ENCODE measurements at regions not wholly inside any gene's neighbourhood (a gene's known extent, or its start where the extent isn't known, plus 50 kb on each side); places are given as distances from the start of the nearest gene placed in this dataset.

GRCh38 chr3:146777941-146778340 lies 172.8 kb upstream of the PLSCR5 start:
- no peak overlapping the region for H2AFZ ChIP-seq (ENCODE audit: low read depth)
- ChIA-PET POLR2A (no interaction called here), CTCF (interaction anchor here (1.0 kb wide), 1 partner anchor 75 kb away, joined by 3 read pairs; no protein-coding TSS in a partner anchor)
- H3K9ac ChIP-seq = no peak overlapping the region
- H3K79me2 ChIP-seq (ENCODE audit: insufficient read depth) = no peaks in the 10 kb centered on the region
- H3K4me3 ChIP-seq (ENCODE audit: low read depth in 2 of 2, low read length in 1 of 2) = no peak overlapping the region
- H3K4me1 ChIP-seq (ENCODE audit: control insufficient read depth in 1 of 2, insufficient read depth in 2 of 2, low read depth in 1 of 2, low read length in 1 of 2) = no peaks in the 10 kb centered on the region; a peak in 1 of 4 replicates
- no peak for TF ChIP-seq PBX3 (IDR thresholded peaks at IDR 0.05)
- TF ChIP-seq EP300 (IDR thresholded peaks at IDR 0.05; ENCODE audit: borderline replicate concordance in 1 of 2, low read depth in 1 of 2, low read length in 1 of 2) = no peak
- TF ChIP-seq YY1 (IDR thresholded peaks at IDR 0.05; ENCODE audit: low read depth) = no peak
- no peak for TF ChIP-seq SMC3 (IDR thresholded peaks at IDR 0.05; ENCODE audit: low read depth, low read length)
- TF ChIP-seq REST (IDR thresholded peaks at IDR 0.05; ENCODE audit: low read depth, low read length) = no peak
- TF ChIP-seq MAX (IDR thresholded peaks at IDR 0.05; ENCODE audit: low read depth) = no peak
- no peak for TF ChIP-seq EZH2phosphoT487 (IDR thresholded peaks at IDR 0.05; ENCODE audit: borderline replicate concordance, low read depth)
- TF ChIP-seq RCOR1 (IDR thresholded peaks at IDR 0.05; ENCODE audit: low read length) = no peak
- no peak for TF ChIP-seq POLR2AphosphoS5 (IDR thresholded peaks at IDR 0.05; ENCODE audit: low read depth, low read length)
- no peak for TF ChIP-seq FOXJ3 (CRISPR knock-in tag; IDR thresholded peaks at IDR 0.05)
- TF ChIP-seq CTCF (IDR thresholded peaks at IDR 0.05) = no peak
- TF ChIP-seq USF2 (IDR thresholded peaks at IDR 0.05; ENCODE audit: borderline replicate concordance, low read depth, low read length) = no peak
- TF ChIP-seq ZBTB33 (IDR thresholded peaks at IDR 0.05; ENCODE audit: borderline replicate concordance, low read depth) = no peak
- TF ChIP-seq TCF12 (IDR thresholded peaks at IDR 0.05) = no peak
- no peaks in the 10 kb centered on the region for H3K9me2 ChIP-seq
- H3K9me3 ChIP-seq = no peaks in the 10 kb centered on the region
- H3K27me3 ChIP-seq (ENCODE audit: insufficient read depth) = no peaks in the 10 kb centered on the region; the same call in 1 of the 2 replicates
- H3K36me3 ChIP-seq (replicated peaks in 1 of 2; ENCODE audit: control insufficient read depth in 1 of 2, insufficient read depth in 2 of 2, low read length in 1 of 2) = no peaks in the 10 kb centered on the region
- H3K4me2 ChIP-seq = no peak overlapping the region
- peaks cover 10% of the 10 kb centered on the region for H3F3A ChIP-seq (replicated peaks; ENCODE audit: insufficient read depth)
- no peaks in the 10 kb centered on the region for H4K20me1 ChIP-seq (ENCODE audit: insufficient read depth)
- no peak for DNase-seq
- H3K27ac ChIP-seq (ENCODE audit: low read depth in 2 of 2, low read length in 1 of 2) = no peak overlapping the region

Measured in SK-N-SH (cell line).